ENCODE measurements at regions not wholly inside any gene's neighbourhood (a gene's known extent, or its start where the extent isn't known, plus 50 kb on each side); places are given as distances from the start of the nearest gene placed in this dataset.
A peak's percentile ranks its signal among the peaks of the same experiment; 100 is the strongest.

DNA sequence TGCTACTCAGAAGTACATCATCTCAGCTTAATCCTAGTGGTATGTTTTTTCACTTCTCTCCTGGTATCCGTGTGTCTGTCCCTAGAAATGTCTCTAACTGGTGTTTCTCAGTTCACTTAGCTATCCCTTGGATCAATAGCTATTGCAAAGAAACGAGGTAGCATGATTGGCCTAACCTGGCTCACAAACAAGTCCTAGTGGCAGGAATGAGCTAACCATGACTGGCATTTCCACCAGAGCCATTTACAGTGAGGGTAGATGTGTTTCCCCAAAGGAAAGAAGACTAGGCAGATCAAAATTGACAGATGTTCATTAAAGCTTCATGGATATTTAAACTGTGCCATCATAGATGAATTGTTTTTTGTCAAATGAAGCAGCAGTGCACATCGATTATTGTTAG is 82.5 kb downstream of the PALM2AKAP2 start:
- no peak overlapping the region for H3K4me3 ChIP-seq (replicated peaks in 1 of 2; ENCODE audit: low read depth in 2 of 2, low read length in 2 of 2)
- no peak for DNase-seq (ENCODE audit: low read depth in 2 of 2)
- TF ChIP-seq CTCF (IDR thresholded peaks at IDR 0.05; ENCODE audit: low read depth, low read length), result no peak

- no peak for TF ChIP-seq CTCF (IDR thresholded peaks at IDR 0.05; ENCODE audit: low read depth, low read length)
- DNase-seq (ENCODE audit: low read depth in 2 of 2), result peak in 1 of 2 donors; percentile 3
- no peak overlapping the region for H3K4me3 ChIP-seq (replicated peaks in 1 of 2; ENCODE audit: low read depth in 2 of 2, low read length in 2 of 2)
Observed at GRCh38 chr9:109863961-109864360, 84.0 kb downstream of the PALM2AKAP2 start.

- no peak overlapping the region for H3K4me3 ChIP-seq (replicated peaks in 1 of 2; ENCODE audit: low read depth in 2 of 2, low read length in 2 of 2)
- DNase-seq (ENCODE audit: low read depth in 2 of 2), result peak in 1 of 2 donors; percentile 5
- no peak for TF ChIP-seq CTCF (IDR thresholded peaks at IDR 0.05; ENCODE audit: low read depth, low read length)
Observed at GRCh38 chr9:109865521-109865920, 85.5 kb downstream of the PALM2AKAP2 start.

DNA sequence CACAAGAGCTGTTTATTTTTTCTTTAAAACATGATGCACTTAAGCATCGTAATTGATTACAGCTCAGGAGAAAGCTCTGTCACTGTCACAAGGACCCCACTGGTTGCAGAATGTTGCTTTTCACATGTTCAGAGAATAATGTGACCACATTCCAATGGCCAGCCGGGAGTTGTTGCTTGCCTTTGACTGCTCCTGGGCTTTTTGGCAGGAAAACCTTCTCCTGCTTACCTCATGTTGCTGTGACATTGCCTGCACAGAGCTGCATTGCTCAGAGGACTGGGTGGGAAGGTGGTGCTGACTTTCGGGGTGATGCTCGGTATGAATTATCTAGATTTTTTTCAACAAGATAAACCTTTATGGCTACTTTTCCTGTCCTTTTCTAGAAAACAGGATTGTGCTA is 88.2 kb downstream of the PALM2AKAP2 start:
- no peak overlapping the region for H3K4me3 ChIP-seq (replicated peaks in 1 of 2; ENCODE audit: low read depth in 2 of 2, low read length in 2 of 2)
- no peak for TF ChIP-seq CTCF (IDR thresholded peaks at IDR 0.05; ENCODE audit: low read depth, low read length)
- peak; percentile 23 to 35 for DNase-seq (ENCODE audit: low read depth in 2 of 2)

DNA sequence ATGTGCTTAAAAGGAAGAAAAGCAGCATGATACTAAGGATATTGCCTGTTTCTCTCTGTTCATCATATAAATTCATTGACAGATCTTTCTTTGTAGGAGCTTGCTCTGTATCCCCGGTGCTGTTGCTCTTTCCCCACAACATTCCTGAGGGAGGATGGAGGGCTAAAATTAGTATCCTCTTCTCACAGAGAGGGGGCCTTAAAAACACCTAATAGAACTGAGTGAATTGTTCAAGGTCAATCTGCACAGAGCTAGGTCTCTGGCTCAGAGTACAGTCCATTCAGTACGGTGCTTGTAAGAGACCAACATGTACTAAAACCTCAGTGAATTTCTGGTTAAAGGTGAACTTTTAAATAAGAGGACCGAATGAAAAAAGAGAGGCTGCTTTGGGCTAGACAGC is 88.7 kb downstream of the PALM2AKAP2 start:
- no peak for TF ChIP-seq CTCF (IDR thresholded peaks at IDR 0.05; ENCODE audit: low read depth, low read length)

GRCh38 chr9:109870365-109870764 is 90.4 kb downstream of the PALM2AKAP2 start:
- no peak overlapping the region for H3K4me3 ChIP-seq (replicated peaks in 1 of 2; ENCODE audit: low read depth in 2 of 2, low read length in 2 of 2)
- TF ChIP-seq CTCF (IDR thresholded peaks at IDR 0.05; ENCODE audit: low read depth, low read length), result no peak
- no peak for DNase-seq (ENCODE audit: low read depth in 2 of 2)

More for the DNA sequence above, 88.7 kb downstream of the PALM2AKAP2 start:
- DNase-seq (ENCODE audit: low read depth in 2 of 2), result no peak
- no peak overlapping the region for H3K4me3 ChIP-seq (replicated peaks in 1 of 2; ENCODE audit: low read depth in 2 of 2, low read length in 2 of 2)

DNA sequence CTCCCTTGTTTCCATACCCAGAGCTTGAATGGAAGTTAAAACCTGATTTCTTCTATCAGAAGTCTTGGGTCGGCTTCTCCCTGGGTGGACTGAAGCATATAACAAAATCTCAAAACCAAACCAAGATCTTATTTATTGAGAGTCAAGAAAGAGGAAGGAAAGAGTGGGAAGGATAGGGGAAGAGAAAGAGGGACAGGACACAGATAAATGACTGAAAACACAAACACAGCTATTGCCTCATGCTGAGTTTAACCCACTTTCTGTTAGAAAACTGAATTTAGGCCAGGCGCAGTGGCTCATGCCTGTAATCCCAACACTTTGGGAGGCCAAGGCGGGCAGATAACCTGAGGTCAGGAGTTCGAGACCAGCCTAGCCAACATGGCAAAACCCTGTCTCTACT is 92.9 kb downstream of the PALM2AKAP2 start:
- no peak for TF ChIP-seq CTCF (IDR thresholded peaks at IDR 0.05; ENCODE audit: low read depth, low read length)
- H3K4me3 ChIP-seq (replicated peaks in 1 of 2; ENCODE audit: low read depth in 2 of 2, low read length in 2 of 2), result no peak overlapping the region
- no peak for DNase-seq (ENCODE audit: low read depth in 2 of 2)
